HEK293 (cell line): ENCODE measurements at regions not wholly inside any gene's neighbourhood (a gene's known extent, or its start where the extent isn't known, plus 50 kb on each side); places are given as distances from the start of the nearest gene placed in this dataset.

ENCODE experiments used
- ATF2 ChIP-seq: fragments of 450-650 bp; formaldehyde crosslinking; IDR thresholded peaks from 2 replicates; pipeline ENCODE4 v1.5.1; 2016; ENCODE audit warnings: missing biosample characterization, missing genetic modification characterization, low read depth
- CTCF ChIP-seq: fragments of 450-650 bp; formaldehyde crosslinking; IDR thresholded peaks from 2 replicates; pipeline ENCODE4 v1.5.1; 2016; ENCODE audit warnings: missing biosample characterization, missing genetic modification characterization
- HIC1 ChIP-seq: fragments of 450-650 bp; formaldehyde crosslinking; IDR thresholded peaks from 2 replicates; pipeline ENCODE4 v1.5.1; 2016; ENCODE audit warnings: missing biosample characterization, missing genetic modification characterization
- REST ChIP-seq: fragments of 450-650 bp; formaldehyde crosslinking; IDR thresholded peaks from 2 replicates; pipeline ENCODE4 v1.5.1; 2016; ENCODE audit warnings: missing biosample characterization, missing genetic modification characterization
- ZBTB1 ChIP-seq: fragments of 450-650 bp; formaldehyde crosslinking; IDR thresholded peaks from 2 replicates; pipeline ENCODE4 v1.5.1; 2016; ENCODE audit warnings: missing biosample characterization, missing genetic modification characterization
- ZBTB26 ChIP-seq: fragments of 450-650 bp; formaldehyde crosslinking; optimal IDR thresholded peaks from 2 replicates; pipeline ENCODE3; 2016; ENCODE audit warnings: missing biosample characterization, mild to moderate bottlenecking, missing genetic modification characterization
- ZNF140 ChIP-seq: fragments of 450-650 bp; formaldehyde crosslinking; IDR thresholded peaks from 2 replicates; pipeline ENCODE4 v1.5.1; 2016; ENCODE audit warnings: missing biosample characterization, missing genetic modification characterization
- ZNF248 ChIP-seq: fragments of 450-650 bp; formaldehyde crosslinking; IDR thresholded peaks from 2 replicates; pipeline ENCODE4 v1.5.1; 2017; ENCODE audit warnings: missing biosample characterization, missing genetic modification characterization
- ZNF280D ChIP-seq: fragments of 450-650 bp; formaldehyde crosslinking; IDR thresholded peaks from 2 replicates; pipeline ENCODE4 v1.5.1; 2016; ENCODE audit warnings: missing biosample characterization, missing genetic modification characterization
- ZNF561 ChIP-seq: fragments of 450-650 bp; IDR thresholded peaks from 2 replicates; pipeline ENCODE4 v1.5.1; 2018; ENCODE audit warnings: missing biosample characterization, missing genetic modification characterization, borderline replicate concordance
- ZNF792 ChIP-seq: fragments of 450-650 bp; formaldehyde crosslinking; IDR thresholded peaks from 2 replicates; pipeline ENCODE4 v1.5.1; 2016; ENCODE audit warnings: missing biosample characterization, missing genetic modification characterization

GRCh38 chr6:90934966-90935365 lies 348.1 kb upstream of the MAP3K7 start:
- TF ChIP-seq ZNF248 (tag by site-specific recombination) = no peak
- TF ChIP-seq CTCF (tag by site-specific recombination) = no peak
- TF ChIP-seq HIC1 (tag by site-specific recombination) = no peak
- no peak for TF ChIP-seq ZBTB26 (tag by site-specific recombination)
- no peak for TF ChIP-seq ZNF280D
- no peak for TF ChIP-seq ZNF140 (tag by site-specific recombination)
- TF ChIP-seq ZNF792 = no peak
- no peak for TF ChIP-seq ATF2
- TF ChIP-seq ZBTB1 (tag by site-specific recombination) = no peak
- no peak for TF ChIP-seq REST
- no peak for TF ChIP-seq ZNF561 (tag by site-specific recombination)
